Kidney (tissue), 13 donors: ENCODE measurements at regions not wholly inside any gene's neighbourhood (a gene's known extent, or its start where the extent isn't known, plus 50 kb on each side); places are given as distances from the start of the nearest gene placed in this dataset.

Experiments
- DNase-seq, 5 donors: peaks; one replicate each; pipeline ENCODE4 v3.0.0-alpha.2; 2013 to 2020
- FAIRE-seq: peaks from 2 replicates; lab custom pipeline; 2012; peaks lifted over from hg19 to GRCh38; lab: Jason Lieb, UNC
- H3K27ac ChIP-seq, 2 donors: one replicate each; pipeline ENCODE4 v1.7.0; 2013; ENCODE audit warnings: low read depth in 2 of 2, low read length in 2 of 2, inconsistent platforms in 1 of 2
- H3K27me3 ChIP-seq: one replicate; pipeline ENCODE4 v1.7.1; 2013; ENCODE audit warnings: low read length, inconsistent platforms; ENCODE audit not compliant: control insufficient read depth, insufficient read depth
- H3K36me3 ChIP-seq, 3 donors: one replicate each; pipeline versions ENCODE4 v1.7.0 to v1.7.1; 2013; ENCODE audit warnings: low read length in 3 of 3, control low read depth in 1 of 3, inconsistent platforms in 1 of 3; ENCODE audit not compliant: insufficient read depth in 3 of 3, control insufficient read depth in 2 of 3
- H3K4me1 ChIP-seq, 3 donors: one replicate each; pipeline versions ENCODE4 v1.7.0 to v1.7.1; 2013; ENCODE audit warnings: low read length in 3 of 3, inconsistent platforms in 1 of 3, low read depth in 1 of 3; ENCODE audit not compliant: control insufficient read depth in 2 of 3, insufficient read depth in 2 of 3
- H3K4me3 ChIP-seq, 3 donors: one replicate each; pipeline versions ENCODE4 v1.7.0 to v1.8.1; 2013; ENCODE audit warnings: low read length in 3 of 3, control low read depth in 1 of 3, inconsistent platforms in 1 of 3
- H3K9ac ChIP-seq, 3 donors: one replicate each; pipeline versions ENCODE4 v1.7.0 to v1.7.1; 2013; ENCODE audit warnings: low read length in 3 of 3, control low read depth in 1 of 3, inconsistent platforms in 1 of 3
- H3K9me3 ChIP-seq, 3 donors: one replicate each; pipeline versions ENCODE4 v1.7.0 to v1.7.1; 2013; ENCODE audit warnings: low read length in 3 of 3, control low read depth in 1 of 3, inconsistent platforms in 1 of 3; ENCODE audit not compliant: control insufficient read depth in 2 of 3, insufficient read depth in 1 of 3
- CTCF ChIP-seq: IDR thresholded peaks from 3 replicates; pipeline ENCODE4 v1.5.1; 2012; ENCODE audit warnings: mild to moderate bottlenecking, moderate library complexity, borderline replicate concordance; ENCODE audit not compliant: insufficient read depth; ENCODE audit errors: extremely low read depth
- intact Hi-C: fragments of 100-400 bp; cut with DNase I; formaldehyde crosslinking; loops from one replicate; pipeline ENCODE4 v1.11.1; 2022
- donor health status: control.
- donor health status: control.
- donor health status: control.
- donor health status: control.
- donor health status: control.
- donor health status: DM: yes; HTN: yes; CAD: no.
- donor health status: Normal renal cell carcinoma (clear cell type).

GRCh38 chr10:47065903-47066302 is 154.7 kb downstream of the PTPN20 start:
- Histone ChIP-seq H3K27me3 (no peaks in the 10 kb centered on the region), H3K36me3 (no peaks in the 10 kb centered on the region), H3K9me3 (no peaks in the 10 kb centered on the region), H3K27ac (no peak overlapping the region), H3K4me1 (no peaks in the 10 kb centered on the region), H3K9ac (no peak overlapping the region), H3K4me3 (no peak overlapping the region)
- DNase-seq, result no peak
- intact Hi-C loops, result no loop called here
- no peak for FAIRE-seq
- TF ChIP-seq CTCF, result no peak

GRCh38 chr10:47067949-47068940 is 157.0 kb downstream of the PTPN20 start:
- no peaks in the 10 kb centered on the region for H3K4me1 ChIP-seq
- DNase-seq, result no peak
- intact Hi-C loops, result no loop called here
- no peak for FAIRE-seq
- H3K27me3 ChIP-seq, result no peaks in the 10 kb centered on the region
- H3K9me3 ChIP-seq, result no peaks in the 10 kb centered on the region
- no peak overlapping the region for H3K9ac ChIP-seq
- no peaks in the 10 kb centered on the region for H3K36me3 ChIP-seq
- no peak overlapping the region for H3K27ac ChIP-seq
- no peak for TF ChIP-seq CTCF
- no peak overlapping the region for H3K4me3 ChIP-seq

GRCh38 chr10:47070541-47070940 is 159.3 kb downstream of the PTPN20 start:
- intact Hi-C loops, result no loop called here
- FAIRE-seq, result no peak

More at GRCh38 chr10:47070541-47070940, 159.3 kb downstream of the PTPN20 start:
- H3K9me3 ChIP-seq, result no peaks in the 10 kb centered on the region
- H3K27me3 ChIP-seq, result no peaks in the 10 kb centered on the region
- no peak for DNase-seq
- no peaks in the 10 kb centered on the region for H3K4me1 ChIP-seq
- no peak overlapping the region for H3K4me3 ChIP-seq
- no peaks in the 10 kb centered on the region for H3K36me3 ChIP-seq
- H3K27ac ChIP-seq, result no peak overlapping the region
- no peak for TF ChIP-seq CTCF
- H3K9ac ChIP-seq, result no peak overlapping the region
